ENCODE measurements at regions not wholly inside any gene's neighbourhood (a gene's known extent, or its start where the extent isn't known, plus 50 kb on each side); places are given as distances from the start of the nearest gene placed in this dataset.
"Not testable (repeated sequence)": the region's sequence is repeated elsewhere in the genome, so short reads cannot be mapped to it uniquely, and the experiment has no call there.

GRCh38 chr19:27714857-27715256, 1498.1 kb downstream of the UQCRFS1 start:
- Histone ChIP-seq H3K4me3 (ENCODE audit: low read depth, low read length, poor library complexity, severe bottlenecking) (no peak overlapping the region), H3K27ac (ENCODE audit: low read depth, low read length, poor library complexity, severe bottlenecking) (no peak overlapping the region), H3K4me1 (ENCODE audit: insufficient read depth, low read length, poor library complexity, severe bottlenecking) (no peaks in the 10 kb centered on the region), H3K27me3 (replicated peaks; ENCODE audit: insufficient read depth, low read depth, low read length, poor library complexity) (no peaks in the 10 kb centered on the region), H3K9me3 (ENCODE audit: low read depth, low read length, poor library complexity, severe bottlenecking) (peaks cover 56% of the 10 kb centered on the region), H3K36me3 (ENCODE audit: insufficient read depth, low read length, poor library complexity, severe bottlenecking) (no peaks in the 10 kb centered on the region)
- no TSS peak for BruUV-seq (replicated peaks)
- intact Hi-C loops (cut with micrococcal nuclease; ENCODE audit: unreplicated experiment): no loop called here
- ChIA-PET POLR2A (ENCODE audit: low non-redundant PET) (no interaction called here), CTCF (no interaction called here)
- no peak for TF ChIP-seq EZH2 (IDR thresholded peaks at IDR 0.05; ENCODE audit: borderline replicate concordance, low read depth, low read length, poor library complexity, severe bottlenecking)
- TF ChIP-seq, protein P1, sequence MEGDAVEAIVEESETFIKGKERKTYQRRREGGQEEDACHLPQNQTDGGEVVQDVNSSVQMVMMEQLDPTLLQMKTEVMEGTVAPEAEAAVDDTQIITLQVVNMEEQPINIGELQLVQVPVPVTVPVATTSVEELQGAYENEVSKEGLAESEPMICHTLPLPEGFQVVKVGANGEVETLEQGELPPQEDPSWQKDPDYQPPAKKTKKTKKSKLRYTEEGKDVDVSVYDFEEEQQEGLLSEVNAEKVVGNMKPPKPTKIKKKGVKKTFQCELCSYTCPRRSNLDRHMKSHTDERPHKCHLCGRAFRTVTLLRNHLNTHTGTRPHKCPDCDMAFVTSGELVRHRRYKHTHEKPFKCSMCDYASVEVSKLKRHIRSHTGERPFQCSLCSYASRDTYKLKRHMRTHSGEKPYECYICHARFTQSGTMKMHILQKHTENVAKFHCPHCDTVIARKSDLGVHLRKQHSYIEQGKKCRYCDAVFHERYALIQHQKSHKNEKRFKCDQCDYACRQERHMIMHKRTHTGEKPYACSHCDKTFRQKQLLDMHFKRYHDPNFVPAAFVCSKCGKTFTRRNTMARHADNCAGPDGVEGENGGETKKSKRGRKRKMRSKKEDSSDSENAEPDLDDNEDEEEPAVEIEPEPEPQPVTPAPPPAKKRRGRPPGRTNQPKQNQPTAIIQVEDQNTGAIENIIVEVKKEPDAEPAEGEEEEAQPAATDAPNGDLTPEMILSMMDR (conservative IDR thresholded peaks at IDR 0.05; ENCODE audit: low read depth, low read length): no peak
- no peak for DNase-seq (ENCODE audit: low spot score)

DNA sequence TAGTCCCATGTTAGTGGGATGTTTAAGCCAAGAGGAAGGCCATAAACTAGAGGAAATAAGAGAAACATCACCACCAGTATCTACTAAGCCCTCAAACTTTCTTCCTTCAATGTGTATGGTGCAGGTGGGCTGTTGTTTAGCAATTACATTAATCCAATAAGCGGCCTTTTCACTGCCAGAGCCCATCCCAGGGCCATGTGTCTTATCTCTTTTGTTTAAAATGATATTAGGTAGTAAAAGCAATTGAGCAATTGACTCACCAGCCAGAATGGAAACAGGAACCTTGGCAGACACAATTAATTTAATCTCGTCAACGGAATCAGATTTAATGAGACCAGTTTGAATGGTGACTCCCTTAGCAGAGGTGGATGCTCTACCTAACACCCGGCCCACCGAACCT, 1503.5 kb downstream of the UQCRFS1 start:
- intact Hi-C loops (cut with micrococcal nuclease; ENCODE audit: unreplicated experiment): no loop called here
- peaks cover 20% of the 10 kb centered on the region for H3K9me3 ChIP-seq (ENCODE audit: low read depth, low read length, poor library complexity, severe bottlenecking)

DNA sequence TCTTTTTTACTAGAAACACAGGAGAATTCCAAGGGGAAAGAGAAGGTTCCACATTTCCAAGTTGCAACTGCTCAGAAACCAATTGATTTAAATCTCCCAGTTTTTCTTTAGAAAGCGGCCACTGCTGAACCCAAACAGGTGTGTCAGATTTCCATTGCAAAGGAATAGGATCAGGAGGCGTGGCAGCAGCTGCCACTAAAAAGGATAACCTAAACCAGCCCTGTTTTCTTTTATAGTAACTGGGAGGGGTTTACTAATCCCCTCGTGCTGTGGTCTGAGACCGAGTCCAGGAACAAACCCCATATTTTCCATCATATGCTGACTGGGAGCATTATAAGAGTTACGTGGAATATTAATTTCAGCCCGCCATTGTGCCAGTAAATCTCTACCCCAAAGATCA, 1504.0 kb downstream of the UQCRFS1 start:
- POLR2A ChIA-PET (ENCODE audit: low non-redundant PET); H3K27me3 ChIP-seq (replicated peaks; ENCODE audit: insufficient read depth, low read depth, low read length, poor library complexity); DNase-seq (ENCODE audit: low spot score); intact Hi-C loops (cut with micrococcal nuclease; ENCODE audit: unreplicated experiment); H3K36me3 ChIP-seq (ENCODE audit: insufficient read depth, low read length, poor library complexity, severe bottlenecking); BruUV-seq (replicated peaks); CTCF ChIA-PET; H3K27ac ChIP-seq (ENCODE audit: low read depth, low read length, poor library complexity, severe bottlenecking); H3K4me3 ChIP-seq (ENCODE audit: low read depth, low read length, poor library complexity, severe bottlenecking); H3K4me1 ChIP-seq (ENCODE audit: insufficient read depth, low read length, poor library complexity, severe bottlenecking): not testable (repeated sequence)
- peaks cover 17% of the 10 kb centered on the region for H3K9me3 ChIP-seq (ENCODE audit: low read depth, low read length, poor library complexity, severe bottlenecking)

More for the DNA sequence above, 1503.5 kb downstream of the UQCRFS1 start:
- ChIA-PET POLR2A (ENCODE audit: low non-redundant PET) (no interaction called here), CTCF (no interaction called here)
- Histone ChIP-seq H3K27me3 (replicated peaks; ENCODE audit: insufficient read depth, low read depth, low read length, poor library complexity) (no peaks in the 10 kb centered on the region), H3K4me1 (ENCODE audit: insufficient read depth, low read length, poor library complexity, severe bottlenecking) (no peaks in the 10 kb centered on the region), H3K4me3 (ENCODE audit: low read depth, low read length, poor library complexity, severe bottlenecking) (no peak overlapping the region), H3K27ac (ENCODE audit: low read depth, low read length, poor library complexity, severe bottlenecking) (no peak overlapping the region), H3K36me3 (ENCODE audit: insufficient read depth, low read length, poor library complexity, severe bottlenecking) (no peaks in the 10 kb centered on the region)
- BruUV-seq (replicated peaks): no TSS peak
- TF ChIP-seq, protein P1 (conservative IDR thresholded peaks at IDR 0.05; ENCODE audit: low read depth, low read length): no peak
- no peak for TF ChIP-seq EZH2 (IDR thresholded peaks at IDR 0.05; ENCODE audit: borderline replicate concordance, low read depth, low read length, poor library complexity, severe bottlenecking)
- no peak for DNase-seq (ENCODE audit: low spot score)

DNA sequence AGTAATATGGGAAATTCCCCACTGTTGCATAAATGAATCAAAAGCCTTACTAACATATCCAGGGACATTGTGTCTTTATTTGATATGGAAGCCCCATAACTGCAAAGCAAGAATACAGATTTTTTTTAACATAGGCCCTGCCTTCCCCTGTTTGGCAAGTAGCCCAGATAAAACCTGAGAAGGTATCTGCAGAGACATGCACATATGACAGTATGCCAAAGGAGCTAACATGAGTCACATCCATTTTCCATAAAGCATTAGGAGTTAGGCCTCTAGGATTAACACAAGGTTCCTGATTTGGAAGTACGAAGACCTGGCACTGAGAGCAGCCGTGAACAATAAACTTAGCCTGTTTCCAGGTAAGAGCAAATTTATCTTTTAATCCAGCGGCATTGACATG, 1505.9 kb downstream of the UQCRFS1 start:
- H3K27me3 ChIP-seq (replicated peaks; ENCODE audit: insufficient read depth, low read depth, low read length, poor library complexity); H3K27ac ChIP-seq (ENCODE audit: low read depth, low read length, poor library complexity, severe bottlenecking); POLR2A ChIA-PET (ENCODE audit: low non-redundant PET); DNase-seq (ENCODE audit: low spot score); intact Hi-C loops (cut with micrococcal nuclease; ENCODE audit: unreplicated experiment); H3K36me3 ChIP-seq (ENCODE audit: insufficient read depth, low read length, poor library complexity, severe bottlenecking); H3K4me1 ChIP-seq (ENCODE audit: insufficient read depth, low read length, poor library complexity, severe bottlenecking); CTCF ChIA-PET; H3K4me3 ChIP-seq (ENCODE audit: low read depth, low read length, poor library complexity, severe bottlenecking); BruUV-seq (replicated peaks): not testable (repeated sequence)
- peaks cover 15% of the 10 kb centered on the region for H3K9me3 ChIP-seq (ENCODE audit: low read depth, low read length, poor library complexity, severe bottlenecking)
